SK-N-SH treated with all-trans-retinoic acid at 6 μM for 48 hours (cell line): ENCODE measurements at regions not wholly inside any gene's neighbourhood (a gene's known extent, or its start where the extent isn't known, plus 50 kb on each side); places are given as distances from the start of the nearest gene placed in this dataset.

Experiments
- ATAC-seq: fragments of 200-7000 bp; cut with Tn5 transposase; 3 replicates; pipeline ENCODE4 v1.9.1; 2020; ENCODE audit warnings: mild to moderate bottlenecking, moderate library complexity
- ARNTL ChIP-seq: fragments of 450-650 bp; formaldehyde crosslinking; IDR thresholded peaks from 2 replicates; pipeline ENCODE4 v1.5.0; 2020; ENCODE audit warnings: low read depth, mild to moderate bottlenecking, moderate library complexity, borderline replicate concordance
- BACH2 ChIP-seq: fragments of 250-450 bp; sonication (Bioruptor Pico); IDR thresholded peaks from 2 replicates; pipeline ENCODE4 v1.9.0; 2021; ENCODE audit warnings: mild to moderate bottlenecking, borderline replicate concordance
- CSDC2 ChIP-seq: fragments of 250-450 bp; sonication (Bioruptor Pico); IDR thresholded peaks from 2 replicates; pipeline ENCODE4 v1.5.0; 2020; ENCODE audit warnings: mild to moderate bottlenecking, moderate library complexity
- ESRRG ChIP-seq: fragments of 250-450 bp; sonication (Bioruptor Pico); IDR thresholded peaks from 2 replicates; pipeline ENCODE4 v1.6.1; 2021; ENCODE audit warnings: mild to moderate bottlenecking
- GLIS3 ChIP-seq: fragments of 250-450 bp; sonication (Bioruptor Pico); IDR thresholded peaks from 2 replicates; pipeline ENCODE4 v1.5.0; 2020; ENCODE audit warnings: mild to moderate bottlenecking, moderate library complexity
- ISL1 ChIP-seq: fragments of 250-450 bp; sonication (Bioruptor Pico); IDR thresholded peaks from 2 replicates; pipeline ENCODE4 v2.1.2; 2022; ENCODE audit warnings: mild to moderate bottlenecking, moderate library complexity
- OSR1 ChIP-seq: fragments of 250-450 bp; sonication (Bioruptor Pico); IDR thresholded peaks from 2 replicates; pipeline ENCODE4 v1.8.0; 2022; ENCODE audit warnings: moderate library complexity, mild to moderate bottlenecking, inconsistent platforms
- PATZ1 ChIP-seq: fragments of 250-450 bp; sonication (Bioruptor Pico); IDR thresholded peaks from 2 replicates; pipeline ENCODE4 v1.8.0; 2020; ENCODE audit warnings: mild to moderate bottlenecking, moderate library complexity, borderline replicate concordance
- PPARA ChIP-seq: fragments of 250-450 bp; sonication (Bioruptor Pico); IDR thresholded peaks from 2 replicates; pipeline ENCODE4 v1.5.0; 2020; ENCODE audit warnings: mild to moderate bottlenecking, borderline replicate concordance
- RARB ChIP-seq: fragments of 250-450 bp; sonication (Bioruptor Pico); IDR thresholded peaks from 2 replicates; pipeline ENCODE4 v1.8.0; 2021; ENCODE audit warnings: mild to moderate bottlenecking, moderate library complexity
- SNAI2 ChIP-seq: fragments of 250-450 bp; sonication (Bioruptor Pico); IDR thresholded peaks from 2 replicates; pipeline ENCODE4 v1.5.0; 2020; ENCODE audit warnings: mild to moderate bottlenecking, moderate library complexity
- TCF4 ChIP-seq: fragments of 250-450 bp; sonication (Bioruptor Pico); IDR thresholded peaks from 2 replicates; pipeline ENCODE4 v1.8.0; 2021; ENCODE audit warnings: mild to moderate bottlenecking, moderate library complexity, borderline replicate concordance
- TOX ChIP-seq: fragments of 250-450 bp; sonication (Bioruptor Pico); IDR thresholded peaks from 2 replicates; pipeline ENCODE4 v1.8.0; 2021; ENCODE audit warnings: mild to moderate bottlenecking, moderate library complexity, borderline replicate concordance
- TSHZ2 ChIP-seq: fragments of 250-450 bp; sonication (Bioruptor Pico); IDR thresholded peaks from 2 replicates; pipeline ENCODE4 v1.5.0; 2020; ENCODE audit warnings: mild to moderate bottlenecking, moderate library complexity
- ZC3H10 ChIP-seq: fragments of 250-450 bp; sonication (Bioruptor Pico); IDR thresholded peaks from 2 replicates; pipeline ENCODE4 v1.5.1; 2021; ENCODE audit warnings: mild to moderate bottlenecking, moderate library complexity
- ZFP3 ChIP-seq: fragments of 250-450 bp; sonication (Bioruptor Pico); IDR thresholded peaks from 2 replicates; pipeline ENCODE4 v1.5.0; 2020; ENCODE audit warnings: mild to moderate bottlenecking, moderate library complexity
- ZFP30 ChIP-seq: fragments of 450-650 bp; formaldehyde crosslinking; IDR thresholded peaks from 2 replicates; pipeline ENCODE4 v1.5.0; 2022; ENCODE audit warnings: mild to moderate bottlenecking, moderate library complexity
- ZNF565 ChIP-seq: fragments of 450-650 bp; formaldehyde crosslinking; conservative IDR thresholded peaks from 2 replicates; pipeline ENCODE4 v1.5.0; 2020; ENCODE audit warnings: low read depth, mild to moderate bottlenecking, moderate library complexity
- ZNF70 ChIP-seq: fragments of 450-650 bp; formaldehyde crosslinking; IDR thresholded peaks from 2 replicates; pipeline ENCODE4 v1.5.0; 2020; ENCODE audit warnings: mild to moderate bottlenecking, moderate library complexity
- TF ChIP-seq, protein P1 (sequence below): fragments of 250-450 bp; sonication (Bioruptor Pico); IDR thresholded peaks from 2 replicates; pipeline ENCODE4 v1.5.1; 2020; ENCODE audit warnings: low read depth, mild to moderate bottlenecking, moderate library complexity
- TF ChIP-seq, protein P2 (sequence below): fragments of 250-450 bp; sonication (Bioruptor Pico); IDR thresholded peaks from 2 replicates; pipeline ENCODE4 v1.8.0; 2021; ENCODE audit warnings: low read depth, mild to moderate bottlenecking, moderate library complexity, borderline replicate concordance
- TF ChIP-seq, protein P3 (sequence below): fragments of 250-450 bp; sonication (Bioruptor Pico); IDR thresholded peaks from 2 replicates; pipeline ENCODE4 v1.5.1; 2021; ENCODE audit warnings: mild to moderate bottlenecking, moderate library complexity

- no peak for ATAC-seq
- TF ChIP-seq TCF4: no peak
- TF ChIP-seq RARB (CRISPR knock-in tag): no peak
- TF ChIP-seq GLIS3 (CRISPR knock-in tag): no peak
- TF ChIP-seq ZNF565: no peak
- TF ChIP-seq ZFP3 (CRISPR knock-in tag): no peak
- TF ChIP-seq SNAI2: no peak
- TF ChIP-seq, protein P1, sequence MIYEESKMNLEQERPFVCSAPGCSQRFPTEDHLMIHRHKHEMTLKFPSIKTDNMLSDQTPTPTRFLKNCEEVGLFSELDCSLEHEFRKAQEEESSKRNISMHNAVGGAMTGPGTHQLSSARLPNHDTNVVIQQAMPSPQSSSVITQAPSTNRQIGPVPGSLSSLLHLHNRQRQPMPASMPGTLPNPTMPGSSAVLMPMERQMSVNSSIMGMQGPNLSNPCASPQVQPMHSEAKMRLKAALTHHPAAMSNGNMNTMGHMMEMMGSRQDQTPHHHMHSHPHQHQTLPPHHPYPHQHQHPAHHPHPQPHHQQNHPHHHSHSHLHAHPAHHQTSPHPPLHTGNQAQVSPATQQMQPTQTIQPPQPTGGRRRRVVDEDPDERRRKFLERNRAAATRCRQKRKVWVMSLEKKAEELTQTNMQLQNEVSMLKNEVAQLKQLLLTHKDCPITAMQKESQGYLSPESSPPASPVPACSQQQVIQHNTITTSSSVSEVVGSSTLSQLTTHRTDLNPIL (CRISPR knock-in tag): no peak
- TF ChIP-seq OSR1 (CRISPR knock-in tag): no peak
- TF ChIP-seq, protein P2, sequence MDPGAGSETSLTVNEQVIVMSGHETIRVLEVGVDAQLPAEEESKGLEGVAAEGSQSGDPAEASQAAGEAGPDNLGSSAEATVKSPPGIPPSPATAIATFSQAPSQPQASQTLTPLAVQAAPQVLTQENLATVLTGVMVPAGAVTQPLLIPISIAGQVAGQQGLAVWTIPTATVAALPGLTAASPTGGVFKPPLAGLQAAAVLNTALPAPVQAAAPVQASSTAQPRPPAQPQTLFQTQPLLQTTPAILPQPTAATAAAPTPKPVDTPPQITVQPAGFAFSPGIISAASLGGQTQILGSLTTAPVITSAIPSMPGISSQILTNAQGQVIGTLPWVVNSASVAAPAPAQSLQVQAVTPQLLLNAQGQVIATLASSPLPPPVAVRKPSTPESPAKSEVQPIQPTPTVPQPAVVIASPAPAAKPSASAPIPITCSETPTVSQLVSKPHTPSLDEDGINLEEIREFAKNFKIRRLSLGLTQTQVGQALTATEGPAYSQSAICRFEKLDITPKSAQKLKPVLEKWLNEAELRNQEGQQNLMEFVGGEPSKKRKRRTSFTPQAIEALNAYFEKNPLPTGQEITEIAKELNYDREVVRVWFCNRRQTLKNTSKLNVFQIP (CRISPR knock-in tag): no peak
- no peak for TF ChIP-seq ZC3H10 (CRISPR knock-in tag)
- TF ChIP-seq, protein P3, sequence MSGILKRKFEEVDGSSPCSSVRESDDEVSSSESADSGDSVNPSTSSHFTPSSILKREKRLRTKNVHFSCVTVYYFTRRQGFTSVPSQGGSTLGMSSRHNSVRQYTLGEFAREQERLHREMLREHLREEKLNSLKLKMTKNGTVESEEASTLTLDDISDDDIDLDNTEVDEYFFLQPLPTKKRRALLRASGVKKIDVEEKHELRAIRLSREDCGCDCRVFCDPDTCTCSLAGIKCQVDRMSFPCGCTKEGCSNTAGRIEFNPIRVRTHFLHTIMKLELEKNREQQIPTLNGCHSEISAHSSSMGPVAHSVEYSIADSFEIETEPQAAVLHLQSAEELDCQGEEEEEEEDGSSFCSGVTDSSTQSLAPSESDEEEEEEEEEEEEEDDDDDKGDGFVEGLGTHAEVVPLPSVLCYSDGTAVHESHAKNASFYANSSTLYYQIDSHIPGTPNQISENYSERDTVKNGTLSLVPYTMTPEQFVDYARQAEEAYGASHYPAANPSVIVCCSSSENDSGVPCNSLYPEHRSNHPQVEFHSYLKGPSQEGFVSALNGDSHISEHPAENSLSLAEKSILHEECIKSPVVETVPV (CRISPR knock-in tag): no peak
- TF ChIP-seq CSDC2 (CRISPR knock-in tag): no peak
- TF ChIP-seq ZFP30 (CRISPR knock-in tag): no peak
- TF ChIP-seq ISL1 (CRISPR knock-in tag): no peak
- no peak for TF ChIP-seq PATZ1 (CRISPR knock-in tag)
- no peak for TF ChIP-seq ZNF70 (CRISPR knock-in tag)
- no peak for TF ChIP-seq ESRRG (CRISPR knock-in tag)
- TF ChIP-seq PPARA: no peak
These were observed 58.3 kb upstream of the UBN2 start for GRCh38 chr7:139172775-139173174.

- ATAC-seq: no peak
- TF ChIP-seq ZC3H10 (CRISPR knock-in tag): no peak
- TF ChIP-seq ZFP30 (CRISPR knock-in tag): no peak
- TF ChIP-seq, protein P1 (CRISPR knock-in tag): no peak
- TF ChIP-seq, protein P3 (CRISPR knock-in tag): no peak
- no peak for TF ChIP-seq GLIS3 (CRISPR knock-in tag)
- TF ChIP-seq SNAI2: no peak
- no peak for TF ChIP-seq ZNF565
- no peak for TF ChIP-seq TSHZ2 (CRISPR knock-in tag)
- TF ChIP-seq ARNTL: no peak
- TF ChIP-seq TOX (CRISPR knock-in tag): no peak
- no peak for TF ChIP-seq BACH2 (CRISPR knock-in tag)
- no peak for TF ChIP-seq ZFP3 (CRISPR knock-in tag)
- TF ChIP-seq ISL1 (CRISPR knock-in tag): no peak
- no peak for TF ChIP-seq ZNF70 (CRISPR knock-in tag)
- no peak for TF ChIP-seq RARB (CRISPR knock-in tag)
- no peak for TF ChIP-seq TCF4
- no peak for TF ChIP-seq ESRRG (CRISPR knock-in tag)
- no peak for TF ChIP-seq PPARA
These were observed 53.3 kb upstream of the UBN2 start for GRCh38 chr7:139177696-139178095.
